GM12864 (cell line): ENCODE measurements at regions not wholly inside any gene's neighbourhood (a gene's known extent, or its start where the extent isn't known, plus 50 kb on each side); places are given as distances from the start of the nearest gene placed in this dataset.
"Not testable (repeated sequence)": the region's sequence is repeated elsewhere in the genome, so short reads cannot be mapped to it uniquely, and the experiment has no call there.

Source experiments
- DNase-seq: peaks from one replicate; pipeline ENCODE4 v3.0.0-alpha.2; 2011; ENCODE audit warnings: low read depth
- H3K4me3 ChIP-seq: 2 replicates; pipeline ENCODE4 v1.5.1; 2011; ENCODE audit warnings: mild to moderate bottlenecking, low read depth, low read length, control low read depth
- TF ChIP-seq, protein P1 (sequence below): IDR thresholded peaks from 2 replicates; pipeline ENCODE4 v1.5.1; 2011; ENCODE audit warnings: low read depth, mild to moderate bottlenecking, moderate library complexity, low read length, control low read depth, inconsistent platforms; ENCODE audit errors: missing control alignments

DNA sequence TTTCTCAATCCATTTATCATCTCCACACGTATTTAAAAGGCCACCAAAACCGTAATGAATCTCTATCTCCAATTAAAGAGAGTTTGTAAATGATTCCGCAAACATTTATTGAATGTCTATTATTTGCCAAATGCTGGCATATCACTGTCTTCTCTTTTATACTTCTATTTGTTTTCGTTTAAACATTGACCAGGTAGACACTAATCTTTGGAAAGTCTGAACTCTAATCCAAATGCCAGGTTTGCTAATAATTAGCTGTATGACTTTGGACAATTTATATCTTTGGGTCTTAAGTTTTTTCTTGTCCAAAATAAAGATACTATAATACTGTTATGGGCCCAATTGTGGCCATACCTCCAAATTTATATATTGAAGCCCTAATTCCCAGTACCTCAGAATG is 299.2 kb upstream of the TBX18 start:
- TF ChIP-seq, protein P1, sequence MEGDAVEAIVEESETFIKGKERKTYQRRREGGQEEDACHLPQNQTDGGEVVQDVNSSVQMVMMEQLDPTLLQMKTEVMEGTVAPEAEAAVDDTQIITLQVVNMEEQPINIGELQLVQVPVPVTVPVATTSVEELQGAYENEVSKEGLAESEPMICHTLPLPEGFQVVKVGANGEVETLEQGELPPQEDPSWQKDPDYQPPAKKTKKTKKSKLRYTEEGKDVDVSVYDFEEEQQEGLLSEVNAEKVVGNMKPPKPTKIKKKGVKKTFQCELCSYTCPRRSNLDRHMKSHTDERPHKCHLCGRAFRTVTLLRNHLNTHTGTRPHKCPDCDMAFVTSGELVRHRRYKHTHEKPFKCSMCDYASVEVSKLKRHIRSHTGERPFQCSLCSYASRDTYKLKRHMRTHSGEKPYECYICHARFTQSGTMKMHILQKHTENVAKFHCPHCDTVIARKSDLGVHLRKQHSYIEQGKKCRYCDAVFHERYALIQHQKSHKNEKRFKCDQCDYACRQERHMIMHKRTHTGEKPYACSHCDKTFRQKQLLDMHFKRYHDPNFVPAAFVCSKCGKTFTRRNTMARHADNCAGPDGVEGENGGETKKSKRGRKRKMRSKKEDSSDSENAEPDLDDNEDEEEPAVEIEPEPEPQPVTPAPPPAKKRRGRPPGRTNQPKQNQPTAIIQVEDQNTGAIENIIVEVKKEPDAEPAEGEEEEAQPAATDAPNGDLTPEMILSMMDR: no peak

DNA sequence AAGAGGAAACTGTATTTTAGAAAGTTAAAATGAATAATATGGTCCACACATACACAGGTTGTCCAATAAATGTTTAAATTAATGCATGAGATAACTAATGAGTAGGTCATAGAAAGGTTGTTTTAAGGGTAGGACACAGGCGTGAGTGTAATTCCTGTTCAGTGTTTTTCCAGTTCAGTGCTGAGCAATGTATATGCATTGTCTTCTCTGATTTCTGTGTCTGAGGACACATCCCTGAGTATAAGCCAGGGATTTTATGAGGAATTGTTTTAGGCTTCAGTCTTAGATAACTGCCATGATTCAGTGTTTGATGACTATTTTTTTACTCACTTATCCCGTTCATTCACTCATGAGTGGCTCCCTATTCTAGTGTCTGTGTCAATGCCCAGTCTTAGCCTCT is 298.5 kb upstream of the TBX18 start:
- TF ChIP-seq, protein P1: no peak
- no peak for DNase-seq
- no peak overlapping the region for H3K4me3 ChIP-seq

More for the DNA sequence above, 299.2 kb upstream of the TBX18 start:
- no peak for DNase-seq
- no peak overlapping the region for H3K4me3 ChIP-seq

DNA sequence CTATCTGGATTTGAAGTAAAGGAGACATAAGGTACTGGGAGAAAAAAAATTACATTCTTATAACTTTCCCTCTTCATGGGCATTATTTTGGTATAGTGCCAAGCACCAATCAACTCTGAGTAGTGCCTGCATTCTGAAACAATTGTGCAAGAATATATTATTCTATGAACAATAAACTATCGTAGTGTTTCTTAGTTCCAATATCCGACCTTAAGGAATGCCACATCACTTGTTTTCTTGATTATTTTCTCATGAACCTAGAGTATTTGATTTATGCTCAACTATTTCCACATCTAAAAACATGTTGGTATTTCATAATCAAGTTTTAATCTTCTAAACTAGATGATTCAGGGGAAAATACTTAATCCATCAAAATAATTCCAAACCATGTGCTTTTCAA is 294.4 kb upstream of the TBX18 start:
- TF ChIP-seq, protein P1: no peak
- DNase-seq: no peak
- H3K4me3 ChIP-seq: no peak overlapping the region

DNA sequence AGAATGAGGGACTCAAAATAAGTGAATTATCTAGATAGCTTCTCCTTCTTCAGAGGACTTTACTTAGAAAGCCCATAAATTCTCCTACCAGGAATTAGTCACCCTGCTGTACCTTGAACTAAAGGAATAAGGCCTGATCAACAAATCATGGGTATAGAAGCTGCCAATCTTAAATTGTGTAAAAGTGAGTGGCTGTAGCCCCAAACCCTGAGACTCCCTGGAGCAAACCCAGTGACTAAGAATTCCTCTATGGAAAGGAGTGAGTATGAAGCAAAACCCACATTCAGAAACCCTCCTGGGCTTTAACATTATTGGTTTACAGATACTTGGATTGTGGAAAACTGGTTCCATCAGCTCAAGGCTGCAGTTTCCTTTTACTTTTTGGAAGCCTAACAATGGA is 285.8 kb upstream of the TBX18 start:
- DNase-seq: no peak
- TF ChIP-seq, protein P1: no peak
- H3K4me3 ChIP-seq: no peak overlapping the region

DNA sequence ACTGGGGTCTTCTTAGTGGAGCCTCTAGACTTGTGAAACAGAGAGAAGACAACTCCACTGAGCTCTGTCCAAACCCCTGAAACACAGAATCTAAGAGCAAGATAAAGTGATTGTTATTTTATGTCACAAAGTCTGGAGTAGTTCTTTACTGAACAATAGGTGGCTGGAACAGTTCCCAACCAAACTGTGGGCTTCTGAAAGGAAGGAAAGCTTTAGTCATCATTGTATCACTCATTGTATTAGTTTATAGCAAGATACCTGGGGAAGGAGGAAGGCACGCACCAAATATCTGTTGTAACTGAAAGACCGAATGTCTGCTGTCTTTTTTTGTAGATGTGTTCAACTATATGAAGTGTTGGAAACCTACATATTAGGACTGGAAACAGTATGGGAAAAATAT is 284.9 kb upstream of the TBX18 start:
- H3K4me3 ChIP-seq: no peak overlapping the region
- TF ChIP-seq, protein P1: no peak
- no peak for DNase-seq

DNA sequence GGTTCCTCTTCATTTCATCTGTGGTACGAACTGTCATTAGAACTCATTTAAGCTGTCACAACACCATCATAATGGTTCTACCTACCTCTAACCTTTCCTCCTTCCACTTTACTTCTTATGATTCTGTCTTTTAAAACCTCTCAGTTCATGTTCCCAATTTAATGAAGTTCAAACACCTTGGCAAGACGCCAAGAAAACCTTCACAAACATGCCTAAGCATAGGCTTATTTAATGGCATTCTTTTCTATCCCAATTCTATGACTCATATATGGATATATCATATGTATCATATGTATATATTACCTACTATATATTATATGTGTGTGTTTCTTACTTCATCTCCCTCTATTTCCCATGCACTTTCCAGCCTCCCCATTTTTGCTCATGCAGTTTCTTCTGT is 283.4 kb upstream of the TBX18 start:
- DNase-seq: no peak
- TF ChIP-seq, protein P1: no peak

DNA sequence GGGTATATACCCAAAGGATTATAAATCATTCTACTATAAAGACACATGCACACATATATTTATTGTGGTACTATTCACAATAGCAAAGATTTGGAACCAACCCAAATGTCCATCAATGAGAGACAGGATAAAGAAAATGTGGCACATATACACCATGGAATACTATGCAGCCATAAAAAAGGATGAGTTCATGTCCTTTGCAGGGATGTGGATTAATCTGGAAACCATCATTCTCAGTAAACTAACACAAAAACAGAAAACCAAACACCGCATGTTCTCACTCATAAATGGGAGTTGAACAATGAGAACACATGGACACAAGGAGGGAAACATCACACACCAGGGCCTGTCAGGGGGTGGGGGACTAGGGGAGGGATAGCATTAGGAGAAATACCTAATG is 281.4 kb upstream of the TBX18 start:
- H3K4me3 ChIP-seq, DNase-seq: not testable (repeated sequence)

More for the DNA sequence above, 283.4 kb upstream of the TBX18 start:
- H3K4me3 ChIP-seq: no peak overlapping the region

DNA sequence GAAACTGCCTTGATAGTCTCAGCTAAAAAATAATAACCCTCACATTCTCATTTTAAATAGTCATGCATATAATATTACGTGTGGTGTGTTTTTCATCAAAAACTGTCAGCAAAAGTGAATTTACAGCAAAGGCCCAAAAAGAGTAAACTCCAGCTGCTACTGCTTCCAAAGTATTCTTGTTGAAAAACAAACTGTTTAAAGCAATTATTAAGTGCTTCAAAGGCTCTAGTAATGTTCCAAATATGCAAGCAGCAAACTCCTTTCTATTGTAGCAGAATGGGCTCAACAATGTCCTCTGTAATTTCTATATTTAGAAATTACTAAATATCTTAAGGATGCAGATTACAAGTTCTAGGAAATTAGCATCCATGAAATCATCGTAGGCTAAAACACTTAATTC is 280.0 kb upstream of the TBX18 start:
- TF ChIP-seq, protein P1: no peak
- DNase-seq: no peak
- no peak overlapping the region for H3K4me3 ChIP-seq
